Natural killer cell treated with Interleukin-12 subunit alpha and Interleukin-12 subunit beta and Interleukin-15 and Interleukin-18, amount 100 ng/mL, for 72 hours (primary cell): ENCODE measurements at regions not wholly inside any gene's neighbourhood (a gene's known extent, or its start where the extent isn't known, plus 50 kb on each side); places are given as distances from the start of the nearest gene placed in this dataset.

Source experiments
- ATAC-seq, 2 donors: fragments of 150-1000 bp; cut with Tn5 transposase in 1 of 2; sonication (Bioruptor Pico), chemical (Tn5 transposase) in 1 of 2; 2 replicates each; pipeline ENCODE4 v1.10.0; 2021
- DNase-seq: peaks from one replicate; pipeline ENCODE4 v3.0.0; 2022; ENCODE audit warnings: low spot score
- H3K27ac Mint-ChIP-seq, 2 donors: 1 replicate in 1 of 2; 2 replicates in 1 of 2; pipeline ENCODE4 v1.8.0; 2022; ENCODE audit warnings: mixed read lengths in 2 of 2, mild to moderate bottlenecking in 1 of 2, moderate library complexity in 1 of 2
- H3K27me3 Mint-ChIP-seq, 2 donors: 1 replicate in 1 of 2; 2 replicates in 1 of 2; pipeline ENCODE4 v1.8.0; 2022; ENCODE audit warnings: mixed read lengths in 2 of 2
- H3K36me3 Mint-ChIP-seq: one replicate; pipeline ENCODE4 v1.8.0; 2022; ENCODE audit warnings: mixed read lengths
- H3K4me1 Mint-ChIP-seq, 2 donors: 1 replicate in 1 of 2; 2 replicates in 1 of 2; pipeline ENCODE4 v1.8.0; 2022; ENCODE audit warnings: low read depth in 2 of 2, mixed read lengths in 2 of 2, mild to moderate bottlenecking in 1 of 2
- H3K4me3 Mint-ChIP-seq: one replicate; pipeline ENCODE4 v1.8.0; 2022; ENCODE audit warnings: mixed read lengths
- H3K9me3 Mint-ChIP-seq: 2 replicates; pipeline ENCODE4 v1.8.0; 2022; ENCODE audit warnings: mixed read lengths

DNA sequence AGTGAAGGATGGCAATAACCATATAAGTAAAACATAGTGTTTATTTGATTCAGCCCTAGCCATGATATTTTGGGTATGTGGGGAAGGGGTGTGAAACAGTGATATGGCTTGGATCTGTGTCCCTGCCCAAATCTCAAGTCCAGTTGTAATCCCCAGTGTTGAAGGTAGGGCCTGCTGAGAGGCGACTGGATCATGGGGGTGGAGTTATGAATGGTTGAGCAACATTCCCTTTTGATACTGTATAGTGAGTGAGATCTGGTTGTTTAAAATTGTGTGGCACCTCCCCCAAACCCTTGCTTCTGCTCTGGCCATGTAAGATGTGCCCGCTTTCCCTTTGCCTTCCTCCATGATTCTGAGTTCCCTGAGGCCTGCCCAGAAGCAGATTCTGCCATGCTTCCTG, 1804.6 kb downstream of the MAT2B start:
- Mint-ChIP-seq H3K4me1 (no peaks in the 10 kb centered on the region), H3K27ac (no peak overlapping the region), H3K9me3 (peaks cover 14% of the 10 kb centered on the region), H3K4me3 (no peak overlapping the region), H3K36me3 (no peaks in the 10 kb centered on the region), H3K27me3 (no peaks in the 10 kb centered on the region)
- ATAC-seq (no peak), DNase-seq (no peak)

DNA sequence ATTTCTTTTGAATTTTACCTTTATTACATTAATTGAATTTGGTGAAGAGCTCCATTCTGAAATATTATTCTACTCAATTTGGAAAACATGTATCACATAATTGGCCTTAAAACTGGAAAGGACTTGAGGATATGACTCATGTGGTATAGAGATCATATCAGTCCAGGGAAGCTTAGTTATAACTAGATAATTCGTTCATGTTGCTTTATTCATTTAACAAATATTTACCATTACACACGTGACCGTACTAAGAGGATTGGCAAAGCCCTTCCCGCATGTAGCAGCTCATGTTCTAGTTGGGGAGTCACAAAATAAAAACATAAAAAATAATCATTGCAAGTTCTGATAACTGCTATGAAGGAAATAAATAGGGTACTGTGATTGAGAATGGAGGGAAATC, 1816.5 kb downstream of the MAT2B start:
- Mint-ChIP-seq H3K27me3 (no peaks in the 10 kb centered on the region), H3K4me3 (no peak overlapping the region), H3K4me1 (no peaks in the 10 kb centered on the region), H3K9me3 (peaks cover 4% of the 10 kb centered on the region), H3K27ac (no peak overlapping the region), H3K36me3 (peaks cover 7% of the 10 kb centered on the region)
- no peak for DNase-seq
- ATAC-seq = no peak

DNA sequence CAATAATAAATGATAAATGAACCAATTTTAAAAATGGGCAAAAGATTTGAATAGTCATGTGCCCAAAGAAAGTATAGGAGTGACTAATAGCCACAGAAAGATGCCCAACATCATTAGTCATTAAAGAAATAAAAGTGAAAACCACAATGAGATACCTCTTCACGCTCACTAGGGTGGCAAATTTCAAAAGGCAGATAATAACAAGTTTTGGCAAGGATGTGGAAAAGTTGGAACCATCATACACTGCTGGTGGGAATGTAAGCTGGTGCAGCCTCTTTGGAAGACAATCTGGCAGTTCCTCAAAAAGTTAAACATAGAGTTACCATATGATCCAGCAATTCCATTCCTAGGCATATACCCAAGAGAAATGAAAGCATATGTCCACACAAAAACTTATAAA, 1819.8 kb downstream of the MAT2B start:
- H3K4me3 Mint-ChIP-seq = no peak overlapping the region
- no peak for ATAC-seq
- no peaks in the 10 kb centered on the region for H3K4me1 Mint-ChIP-seq
- no peak overlapping the region for H3K27ac Mint-ChIP-seq
- H3K27me3 Mint-ChIP-seq = no peaks in the 10 kb centered on the region
- H3K9me3 Mint-ChIP-seq = peaks cover 6% of the 10 kb centered on the region
- no peak for DNase-seq
- H3K36me3 Mint-ChIP-seq = no peaks in the 10 kb centered on the region

- Mint-ChIP-seq H3K27me3 (no peaks in the 10 kb centered on the region), H3K27ac (no peak overlapping the region), H3K4me1 (no peaks in the 10 kb centered on the region), H3K9me3 (peaks cover 6% of the 10 kb centered on the region), H3K4me3 (no peak overlapping the region), H3K36me3 (no peaks in the 10 kb centered on the region)
- ATAC-seq (no peak), DNase-seq (no peak)
These were observed 1822.2 kb downstream of the MAT2B start for GRCh38 chr5:165327631-165328030.

DNA sequence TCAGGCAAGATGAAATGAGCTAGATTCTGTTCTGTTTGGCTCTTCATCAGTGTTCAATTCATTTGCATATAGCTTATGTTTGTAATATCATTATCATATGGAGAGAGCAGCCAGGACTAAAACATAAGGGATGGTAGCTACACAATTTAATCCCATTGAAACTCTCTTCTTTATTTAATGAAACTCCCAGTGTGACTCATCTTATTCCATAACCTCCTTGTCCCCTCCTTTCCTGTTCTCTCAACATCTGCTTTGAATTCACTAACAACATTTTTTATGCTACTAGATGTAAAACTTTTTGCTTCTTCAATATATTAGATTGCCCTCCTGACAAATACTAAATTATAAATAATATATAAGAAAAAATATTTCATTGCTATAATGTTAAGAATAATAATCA, 1823.4 kb downstream of the MAT2B start:
- Mint-ChIP-seq H3K9me3 (peaks cover 9% of the 10 kb centered on the region), H3K36me3 (peaks cover 6% of the 10 kb centered on the region), H3K27ac (no peak overlapping the region), H3K4me1 (no peaks in the 10 kb centered on the region), H3K27me3 (no peaks in the 10 kb centered on the region), H3K4me3 (no peak overlapping the region)
- DNase-seq = no peak
- no peak for ATAC-seq

DNA sequence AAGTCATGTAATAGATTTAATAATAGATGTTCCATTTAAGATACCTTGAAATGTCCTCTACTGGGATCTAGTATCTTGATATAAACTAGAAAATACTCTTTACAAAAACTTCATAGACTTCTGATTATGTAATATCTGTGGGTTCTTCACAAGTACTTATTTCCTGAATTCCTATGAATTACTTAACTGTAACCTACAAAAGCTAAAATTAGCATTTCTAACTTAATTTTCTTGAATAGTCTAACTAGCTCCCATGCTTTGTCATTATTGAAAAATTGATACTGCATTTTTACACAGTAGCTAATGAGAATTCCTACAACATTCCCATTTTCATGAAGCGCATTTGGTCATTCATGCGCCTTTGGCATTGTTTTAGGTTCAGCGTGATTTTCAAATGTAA, 1828.2 kb downstream of the MAT2B start:
- DNase-seq (no peak), ATAC-seq (no peak)
- no peaks in the 10 kb centered on the region for H3K4me1 Mint-ChIP-seq
- H3K36me3 Mint-ChIP-seq = peaks cover 6% of the 10 kb centered on the region
- H3K4me3 Mint-ChIP-seq = no peak overlapping the region
- H3K9me3 Mint-ChIP-seq = peaks cover 6% of the 10 kb centered on the region
- H3K27me3 Mint-ChIP-seq = no peaks in the 10 kb centered on the region
- no peak overlapping the region for H3K27ac Mint-ChIP-seq

DNA sequence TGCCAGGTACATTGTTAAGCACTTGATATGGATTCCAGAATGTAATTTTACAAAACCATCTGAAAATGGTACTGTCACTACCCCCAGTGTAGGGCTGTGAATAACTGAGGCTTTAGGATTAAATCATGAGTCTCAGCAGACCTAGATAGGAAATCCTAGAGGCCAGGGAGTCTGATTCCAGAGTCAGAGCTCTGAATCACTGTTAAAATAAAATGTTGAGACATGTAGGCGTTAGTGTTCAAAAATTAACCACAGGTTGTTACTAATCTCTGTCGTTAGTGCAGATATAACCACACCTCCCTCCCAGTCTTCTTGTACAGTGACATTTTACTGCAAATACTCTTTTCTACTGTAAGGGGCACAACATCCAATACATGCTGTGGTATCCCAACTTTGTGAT, 1828.8 kb downstream of the MAT2B start:
- H3K27ac Mint-ChIP-seq = no peak overlapping the region
- H3K9me3 Mint-ChIP-seq = peaks cover 4% of the 10 kb centered on the region
- DNase-seq = no peak
- ATAC-seq = no peak
- peaks cover 6% of the 10 kb centered on the region for H3K36me3 Mint-ChIP-seq
- no peaks in the 10 kb centered on the region for H3K4me1 Mint-ChIP-seq
- H3K27me3 Mint-ChIP-seq = no peaks in the 10 kb centered on the region
- H3K4me3 Mint-ChIP-seq = no peak overlapping the region

- ATAC-seq (no peak), DNase-seq (no peak)
- H3K4me1 Mint-ChIP-seq = no peaks in the 10 kb centered on the region
- no peak overlapping the region for H3K4me3 Mint-ChIP-seq
- no peaks in the 10 kb centered on the region for H3K36me3 Mint-ChIP-seq
- H3K27me3 Mint-ChIP-seq = no peaks in the 10 kb centered on the region
- H3K27ac Mint-ChIP-seq = no peak overlapping the region
- peaks cover 19% of the 10 kb centered on the region for H3K9me3 Mint-ChIP-seq
These were observed 1844.3 kb downstream of the MAT2B start for GRCh38 chr5:165349735-165350134.

- Mint-ChIP-seq H3K36me3 (no peaks in the 10 kb centered on the region), H3K27me3 (no peaks in the 10 kb centered on the region), H3K4me1 (no peaks in the 10 kb centered on the region), H3K4me3 (no peak overlapping the region), H3K9me3 (peaks cover 23% of the 10 kb centered on the region), H3K27ac (no peak overlapping the region)
- DNase-seq (no peak), ATAC-seq (no peak)
These were observed 1845.9 kb downstream of the MAT2B start for GRCh38 chr5:165351342-165351741.

GRCh38 chr5:165360366-165360765, 1854.9 kb downstream of the MAT2B start:
- Mint-ChIP-seq H3K27ac (no peak overlapping the region), H3K4me1 (no peaks in the 10 kb centered on the region), H3K27me3 (no peaks in the 10 kb centered on the region)

DNA sequence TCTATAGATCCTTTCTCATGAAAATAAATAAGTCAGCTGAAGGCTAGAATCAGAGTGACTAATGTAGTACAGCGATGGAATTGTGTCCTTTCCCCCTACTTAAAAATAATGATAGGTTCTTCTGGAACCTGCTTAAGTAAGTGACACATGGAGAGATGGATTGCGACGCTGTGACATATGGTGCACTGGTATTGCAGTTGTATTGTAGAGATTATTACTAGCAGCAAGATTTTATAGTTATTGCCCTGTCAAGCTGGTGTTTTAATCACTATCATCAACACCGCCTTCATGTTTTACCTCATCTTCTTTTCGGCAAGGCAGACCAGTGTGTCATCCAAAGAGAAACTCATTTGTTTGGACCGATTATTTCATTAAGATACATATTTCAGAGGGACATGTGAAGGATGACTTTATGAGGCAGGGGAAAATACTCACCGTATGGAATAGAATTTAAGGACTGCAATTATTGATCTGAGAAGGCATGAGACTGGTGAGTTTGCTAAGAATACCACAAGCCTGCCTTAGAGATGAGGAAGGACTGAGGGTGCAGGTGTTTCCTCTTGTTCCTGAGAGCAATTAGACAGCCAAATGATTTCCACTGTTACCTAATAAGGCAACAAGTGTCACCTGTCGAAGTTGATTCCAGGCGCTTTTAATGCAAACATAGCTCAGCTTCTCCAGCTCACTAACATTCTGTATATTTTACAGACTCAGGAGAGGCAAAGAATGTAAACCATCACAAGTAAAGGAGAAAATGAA, 1855.5 kb downstream of the MAT2B start:
- DNase-seq = no peak
- no peak overlapping the region for H3K27ac Mint-ChIP-seq
- peaks cover 19% of the 10 kb centered on the region for H3K9me3 Mint-ChIP-seq
- ATAC-seq = no peak
- H3K4me1 Mint-ChIP-seq = no peaks in the 10 kb centered on the region
- no peaks in the 10 kb centered on the region for H3K36me3 Mint-ChIP-seq
- no peaks in the 10 kb centered on the region for H3K27me3 Mint-ChIP-seq
- H3K4me3 Mint-ChIP-seq = no peak overlapping the region

More at GRCh38 chr5:165360366-165360765, 1854.9 kb downstream of the MAT2B start:
- Mint-ChIP-seq H3K4me3 (no peak overlapping the region), H3K36me3 (no peaks in the 10 kb centered on the region), H3K9me3 (peaks cover 16% of the 10 kb centered on the region)
- DNase-seq (no peak), ATAC-seq (no peak)

GRCh38 chr5:165370233-165370632, 1864.8 kb downstream of the MAT2B start:
- no peaks in the 10 kb centered on the region for H3K4me1 Mint-ChIP-seq
- no peaks in the 10 kb centered on the region for H3K27me3 Mint-ChIP-seq
- H3K4me3 Mint-ChIP-seq = no peak overlapping the region
- no peak overlapping the region for H3K27ac Mint-ChIP-seq
- no peaks in the 10 kb centered on the region for H3K36me3 Mint-ChIP-seq
- ATAC-seq (no peak), DNase-seq (no peak)
- H3K9me3 Mint-ChIP-seq = peaks cover 7% of the 10 kb centered on the region

- Mint-ChIP-seq H3K27ac (no peak overlapping the region), H3K4me1 (no peaks in the 10 kb centered on the region), H3K36me3 (no peaks in the 10 kb centered on the region), H3K9me3 (peaks cover 1% of the 10 kb centered on the region), H3K4me3 (no peak overlapping the region), H3K27me3 (no peaks in the 10 kb centered on the region)
- DNase-seq = no peak
- ATAC-seq = no peak
These were observed 1865.4 kb downstream of the MAT2B start for GRCh38 chr5:165370794-165371193.

GRCh38 chr5:165375201-165375600, 1869.8 kb downstream of the MAT2B start:
- H3K4me1 Mint-ChIP-seq = no peaks in the 10 kb centered on the region
- H3K9me3 Mint-ChIP-seq = no peaks in the 10 kb centered on the region
- no peak overlapping the region for H3K4me3 Mint-ChIP-seq
- ATAC-seq (no peak), DNase-seq (no peak)
- no peaks in the 10 kb centered on the region for H3K36me3 Mint-ChIP-seq
- H3K27ac Mint-ChIP-seq = no peak overlapping the region
- no peaks in the 10 kb centered on the region for H3K27me3 Mint-ChIP-seq

- peaks cover 18% of the 10 kb centered on the region for H3K9me3 Mint-ChIP-seq
- no peak overlapping the region for H3K27ac Mint-ChIP-seq
- ATAC-seq (no peak), DNase-seq (no peak)
- H3K4me1 Mint-ChIP-seq = no peaks in the 10 kb centered on the region
- no peaks in the 10 kb centered on the region for H3K27me3 Mint-ChIP-seq
- H3K36me3 Mint-ChIP-seq = peaks cover 3% of the 10 kb centered on the region
- no peak overlapping the region for H3K4me3 Mint-ChIP-seq
These were observed 1888.4 kb downstream of the MAT2B start for GRCh38 chr5:165393839-165394238.
